ENCODE measurements at regions not wholly inside any gene's neighbourhood (a gene's known extent, or its start where the extent isn't known, plus 50 kb on each side); places are given as distances from the start of the nearest gene placed in this dataset.

GRCh38 chr17:77720946-77721845 is 237.3 kb upstream of the TNRC6C start:
- no peak for DNase-seq

DNA sequence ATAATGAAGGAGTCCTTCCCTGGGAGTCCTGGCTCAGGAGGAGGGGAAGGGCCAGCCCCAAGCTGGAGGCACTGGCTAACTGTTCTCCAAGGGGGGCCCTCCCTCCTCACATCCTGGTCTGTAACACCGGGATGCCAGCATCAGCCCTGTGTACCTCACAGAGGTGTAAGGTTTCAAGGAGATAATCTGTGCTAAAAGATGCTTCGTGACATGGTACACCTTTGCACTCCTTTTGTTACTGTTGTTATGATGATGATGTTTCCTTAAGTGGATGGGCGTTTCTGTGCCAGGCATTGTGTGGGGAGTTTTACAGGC is 236.7 kb upstream of the TNRC6C start:
- no peak for DNase-seq

GRCh38 chr17:77722366-77722765 is 236.1 kb upstream of the TNRC6C start:
- DNase-seq = no peak

DNA sequence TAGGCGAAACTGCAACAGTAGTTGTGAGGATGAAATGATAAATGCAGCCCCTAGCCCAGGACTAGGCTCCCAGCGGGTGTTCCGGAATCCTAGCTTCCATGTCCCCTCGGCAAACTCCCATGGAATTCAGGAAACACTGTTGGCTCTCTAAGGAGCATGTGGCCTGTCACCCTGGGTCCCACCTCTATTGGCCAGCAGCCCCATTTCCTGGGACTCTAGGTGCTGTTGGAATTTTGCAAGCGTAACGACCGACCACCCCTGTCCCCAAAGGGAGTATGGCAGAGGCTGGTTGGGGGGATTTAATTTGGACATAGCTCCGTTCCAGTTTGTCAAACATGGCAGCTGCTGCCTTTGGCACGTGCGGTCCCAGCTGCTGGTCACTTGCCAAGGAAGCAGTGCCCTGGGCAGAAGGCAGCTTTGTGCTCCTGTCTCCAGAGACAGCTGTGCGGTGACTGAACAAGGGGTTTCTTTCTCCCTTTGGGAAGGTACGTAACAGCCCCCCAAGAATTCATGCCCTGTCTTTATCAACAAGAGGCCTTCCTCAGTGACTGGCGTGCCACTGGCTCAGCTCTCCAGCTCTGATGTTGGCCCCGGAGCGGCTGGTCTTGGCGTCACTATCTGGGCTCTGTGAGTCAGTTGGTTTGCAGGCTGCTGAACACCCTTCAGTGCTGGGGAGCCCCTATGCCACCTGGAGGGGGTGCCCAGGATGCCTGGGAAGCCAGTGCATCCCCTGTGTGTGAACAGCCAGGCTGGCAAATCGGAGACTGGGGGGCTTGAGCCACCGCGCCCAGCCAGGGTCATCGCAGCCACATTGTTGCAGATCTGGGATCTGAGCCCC is 235.2 kb upstream of the TNRC6C start:
- DNase-seq = no peak

DNA sequence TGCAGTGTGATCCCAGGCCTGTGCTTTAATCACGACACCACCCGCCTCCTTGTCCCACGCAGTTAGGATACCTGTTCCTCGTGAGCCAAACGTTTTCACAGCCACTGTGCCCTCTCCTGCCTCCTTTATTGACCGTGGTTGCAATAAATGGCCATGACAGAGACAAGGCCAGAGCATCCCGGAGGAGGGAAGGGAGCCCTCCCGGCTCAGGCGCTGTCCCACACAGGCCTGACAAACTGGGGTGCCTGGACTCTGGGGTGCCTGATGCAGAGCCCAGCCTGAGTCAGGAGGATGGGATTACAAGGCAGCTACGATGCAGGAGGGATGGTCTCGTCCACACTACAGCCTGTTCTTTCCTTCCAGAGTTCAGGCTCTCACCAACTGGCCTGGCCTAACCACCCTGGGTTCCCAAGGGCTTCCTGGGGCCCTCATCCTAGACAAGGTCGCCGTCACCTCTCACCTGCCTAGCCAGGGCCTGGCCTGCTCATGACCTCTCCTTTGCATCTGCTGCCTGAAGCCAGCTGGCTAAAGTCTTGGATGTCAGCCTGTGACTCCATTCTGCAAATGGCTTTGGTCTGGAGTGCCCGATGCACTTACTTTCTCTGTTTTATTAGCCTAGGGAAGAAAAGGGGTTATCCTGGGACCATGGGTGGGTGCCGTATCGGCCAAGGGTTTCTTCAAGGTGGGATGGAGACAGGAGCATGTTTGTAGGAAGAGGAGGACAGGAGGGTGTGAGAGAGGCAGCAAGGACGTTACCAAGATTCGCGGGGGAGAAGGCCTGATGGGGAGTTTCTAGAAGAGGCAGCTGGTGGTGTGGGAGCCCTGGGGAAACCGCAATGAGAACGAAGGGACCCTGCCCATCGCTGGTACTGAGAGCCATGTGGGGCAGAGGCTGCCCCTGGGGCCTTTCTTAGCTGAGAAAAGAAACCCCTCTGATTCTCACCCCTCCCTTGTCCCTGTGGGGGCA is 234.3 kb upstream of the TNRC6C start:
- DNase-seq = no peak

DNA sequence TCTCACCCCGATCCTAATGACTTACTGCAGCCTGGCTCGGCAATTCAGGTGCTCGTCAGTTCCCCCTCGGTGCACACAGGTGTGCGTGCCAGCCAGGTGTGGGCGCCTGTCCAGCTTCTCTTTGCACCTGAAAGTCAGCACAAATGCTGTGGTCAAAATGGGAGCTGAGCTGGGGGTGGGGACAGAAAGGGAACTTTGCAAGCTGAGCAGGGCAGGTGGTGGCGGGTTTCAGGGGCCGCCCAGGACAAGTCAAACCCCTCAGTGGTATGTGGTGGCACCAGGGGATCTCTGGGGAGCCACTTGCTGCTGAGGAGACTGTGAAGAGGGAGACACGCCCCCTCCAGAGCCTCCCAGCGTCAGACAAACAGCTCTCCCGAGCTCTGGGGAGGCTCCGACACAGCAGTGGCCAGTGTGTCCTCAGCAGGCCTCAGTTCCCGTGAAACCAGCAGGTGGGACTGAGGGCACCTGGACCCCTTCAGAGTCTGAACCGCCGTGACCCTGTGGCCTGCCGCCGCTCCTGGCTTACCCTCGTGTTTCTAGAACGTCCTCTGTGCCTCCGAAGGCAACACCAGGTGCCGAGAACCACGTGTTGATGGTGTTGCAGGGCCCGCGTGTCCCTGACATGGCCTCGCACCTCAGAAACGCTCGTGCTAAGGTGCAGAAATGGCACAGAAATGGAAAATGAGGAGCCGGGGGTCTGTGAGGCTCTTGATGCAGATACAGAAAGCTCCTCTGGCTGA is 233.5 kb upstream of the TNRC6C start:
- no peak for DNase-seq

GRCh38 chr17:77725846-77726245 is 232.7 kb upstream of the TNRC6C start:
- no peak for DNase-seq

GRCh38 chr17:77726549-77727006 is 231.9 kb upstream of the TNRC6C start:
- DNase-seq = no peak

DNA sequence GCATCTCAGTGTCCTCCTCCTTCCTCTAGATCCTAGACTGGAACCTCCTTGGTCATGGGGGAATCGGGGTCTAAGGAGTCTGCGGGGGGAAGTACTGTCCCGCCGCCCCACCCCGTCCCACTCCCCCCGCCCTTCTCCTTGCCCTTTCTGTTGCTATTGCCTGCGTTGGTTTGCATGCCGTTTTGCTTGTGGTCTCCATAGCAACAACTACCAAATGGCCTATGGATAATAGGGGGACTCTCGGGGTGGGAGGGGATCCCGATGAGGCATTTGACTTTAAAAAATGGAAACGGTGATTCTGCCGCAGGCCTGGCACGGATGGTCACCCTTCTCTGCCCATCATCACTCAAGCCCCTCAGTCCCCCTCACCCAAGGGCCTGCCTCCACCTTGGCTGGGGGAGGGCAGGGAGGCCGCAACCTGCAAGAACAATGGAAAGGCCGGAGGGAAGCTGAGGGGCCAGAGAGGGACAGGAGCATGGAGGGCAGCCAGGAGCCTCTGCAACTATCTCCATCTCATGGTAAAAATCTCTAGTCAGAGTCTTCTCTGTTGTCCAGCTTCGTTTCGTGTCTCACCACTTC is 231.4 kb upstream of the TNRC6C start:
- DNase-seq = no peak

DNA sequence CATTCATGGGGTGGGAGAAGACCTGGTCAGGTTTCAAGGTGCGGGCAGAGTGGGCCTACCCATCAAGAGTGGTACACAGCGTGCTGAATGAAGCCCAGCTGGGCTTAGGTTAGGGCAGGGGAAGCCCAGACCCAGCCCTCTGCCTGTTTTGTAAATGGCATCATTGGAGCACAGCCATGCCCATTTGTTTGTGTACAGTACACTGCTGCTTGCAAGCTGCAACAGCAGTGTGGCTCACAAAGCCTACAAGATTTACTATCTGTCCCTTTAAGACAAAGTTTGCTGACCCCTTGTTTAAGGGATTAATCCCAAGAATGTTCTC is 230.1 kb upstream of the TNRC6C start:
- no peak for DNase-seq

DNA sequence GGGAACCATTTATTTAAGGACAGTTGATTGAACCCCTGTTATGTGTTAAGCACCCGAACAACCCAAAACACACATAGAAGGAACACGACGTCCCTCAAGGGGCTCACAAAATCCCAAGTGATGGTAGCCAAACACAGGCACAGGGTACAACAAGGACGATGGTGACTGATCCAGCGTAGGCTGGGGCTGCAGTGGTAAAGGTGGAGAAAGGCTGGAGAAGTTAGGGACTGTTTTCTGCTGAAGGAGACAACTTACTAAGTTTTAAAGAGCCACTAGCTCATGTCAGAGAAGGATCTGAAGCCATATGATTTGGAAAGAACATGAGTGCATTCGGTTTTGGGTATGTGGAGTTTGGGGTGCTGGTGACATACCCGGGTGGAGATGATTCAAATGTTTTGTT is 229.6 kb upstream of the TNRC6C start:
- no peak for DNase-seq

- no peak for DNase-seq
These were observed 228.9 kb upstream of the TNRC6C start for GRCh38 chr17:77729587-77729986.

DNA sequence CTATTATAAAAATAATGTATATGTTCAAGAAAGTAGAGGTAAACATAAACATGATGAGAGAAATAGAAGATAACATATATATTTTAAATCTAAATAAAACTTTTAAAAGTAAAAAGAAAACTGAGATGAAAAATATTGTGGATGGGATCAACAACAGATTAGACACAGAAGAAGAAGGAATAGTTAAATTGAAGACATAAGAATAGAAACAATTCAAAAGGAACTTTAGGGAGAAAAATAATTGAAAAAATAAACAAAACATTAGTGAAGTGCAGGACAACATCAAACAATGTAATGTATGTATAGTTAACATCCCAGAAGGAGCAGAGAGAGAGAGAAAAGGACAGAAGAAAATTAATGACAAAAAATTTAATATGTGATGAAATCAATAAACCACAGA is 228.1 kb upstream of the TNRC6C start:
- DNase-seq = no peak

GRCh38 chr17:77733576-77734296 is 224.8 kb upstream of the TNRC6C start:
- DNase-seq = no peak

GRCh38 chr17:77734371-77735080 is 224.0 kb upstream of the TNRC6C start:
- DNase-seq = no peak

- DNase-seq = no peak
These were observed 223.4 kb upstream of the TNRC6C start for GRCh38 chr17:77735081-77735565.

DNA sequence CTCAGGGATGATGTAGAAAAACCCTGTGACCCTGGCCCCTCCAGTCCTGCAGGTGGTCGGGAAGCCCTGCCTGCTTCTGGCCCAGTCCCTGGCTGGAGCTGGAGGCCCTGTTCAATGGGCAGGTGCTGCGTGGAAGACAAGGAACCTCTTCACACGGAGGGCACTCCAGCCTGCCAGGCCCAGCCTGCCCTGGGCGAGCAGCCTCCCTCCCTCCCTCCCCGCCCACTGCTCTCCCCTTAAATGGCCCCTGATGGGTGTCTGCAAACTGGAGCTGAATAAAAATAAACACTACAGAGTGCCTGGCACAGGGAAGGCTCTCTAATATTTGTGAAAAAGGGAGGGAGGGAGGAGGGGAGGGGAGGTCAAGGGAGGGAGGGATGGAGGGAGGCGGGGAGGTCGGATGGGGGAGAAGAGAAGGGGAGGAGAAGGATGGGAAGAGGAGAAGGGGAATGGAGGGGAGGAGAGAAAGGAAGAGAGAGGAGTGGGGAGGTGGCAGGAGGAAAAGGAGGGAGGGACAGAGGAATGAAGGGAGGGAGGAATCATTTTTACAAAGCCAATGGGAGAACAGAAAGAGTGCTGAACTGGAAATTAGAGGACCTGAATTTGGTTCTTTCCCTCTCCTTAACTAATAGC is 222.8 kb upstream of the TNRC6C start:
- DNase-seq = no peak

GRCh38 chr17:77736199-77736585 is 222.3 kb upstream of the TNRC6C start:
- DNase-seq = no peak

GRCh38 chr17:77736721-77737120 is 221.8 kb upstream of the TNRC6C start:
- no peak for DNase-seq
